ENCODE measurements at regions not wholly inside any gene's neighbourhood (a gene's known extent, or its start where the extent isn't known, plus 50 kb on each side); places are given as distances from the start of the nearest gene placed in this dataset.

GRCh38 chr13:104740641-104741222 is 1674.5 kb upstream of the SLC10A2 start:
- no peak for TF ChIP-seq CTCF (IDR thresholded peaks at IDR 0.05)
- TF ChIP-seq POLR2A (IDR thresholded peaks at IDR 0.05) = no peak
